OCI-LY1 (cell line): ENCODE measurements at regions not wholly inside any gene's neighbourhood (a gene's known extent, or its start where the extent isn't known, plus 50 kb on each side); places are given as distances from the start of the nearest gene placed in this dataset.

Experiments used
- H2AFZ ChIP-seq: fragments of 200-600 bp; sonication (generic), shearing (Covaris generic); 2 replicates; pipeline ENCODE4 v1.6.0; 2014; ENCODE audit warnings: antibody characterized with exemption, mild to moderate bottlenecking, low read length
- H3F3A ChIP-seq: fragments of 200-600 bp; sonication (generic), shearing (Covaris generic); 2 replicates; pipeline ENCODE4 v1.6.0; 2014; ENCODE audit warnings: mild to moderate bottlenecking, antibody characterized with exemption, low read length, moderate library complexity; ENCODE audit not compliant: insufficient read depth
- H3K27ac ChIP-seq: fragments of 200-600 bp; sonication (generic); 2 replicates; pipeline ENCODE4 v1.5.1; 2014; ENCODE audit warnings: low read length, mixed run types, mild to moderate bottlenecking, low read depth; ENCODE audit not compliant: poor library complexity, severe bottlenecking
- H3K27me3 ChIP-seq: fragments of 200-600 bp; sonication (generic); 2 replicates; pipeline ENCODE4 v1.6.0; 2014; ENCODE audit warnings: antibody characterized with exemption, mild to moderate bottlenecking, low read length, moderate library complexity; ENCODE audit not compliant: insufficient read depth
- H3K36me3 ChIP-seq: fragments of 200-600 bp; sonication (generic); 2 replicates; pipeline ENCODE4 v1.6.1; 2014; ENCODE audit warnings: mild to moderate bottlenecking, antibody characterized with exemption, low read length, moderate library complexity, mixed read lengths; ENCODE audit not compliant: insufficient read depth
- H3K4me1 ChIP-seq: fragments of 200-600 bp; sonication (generic); 2 replicates; pipeline ENCODE4 v1.5.1; 2014; ENCODE audit warnings: mild to moderate bottlenecking, low read length, moderate library complexity; ENCODE audit not compliant: insufficient read depth, severe bottlenecking
- H3K4me2 ChIP-seq: fragments of 200-600 bp; sonication (generic), shearing (Covaris generic); 2 replicates; pipeline ENCODE4 v1.6.1; 2014; ENCODE audit warnings: low read length
- H3K4me3 ChIP-seq: fragments of 200-600 bp; sonication (generic); 2 replicates; pipeline ENCODE4 v1.5.1; 2014; ENCODE audit warnings: low read length, low read depth, mild to moderate bottlenecking, mixed read lengths; ENCODE audit not compliant: poor library complexity, severe bottlenecking
- H3K79me2 ChIP-seq: fragments of 200-600 bp; shearing (Covaris generic); 2 replicates; pipeline ENCODE4 v1.6.1; 2016; ENCODE audit warnings: mixed run types, low read length, mixed read lengths; ENCODE audit not compliant: insufficient read depth
- H3K9ac ChIP-seq: fragments of 200-600 bp; sonication (generic), shearing (Covaris generic); 2 replicates; pipeline ENCODE4 v1.6.1; 2014; ENCODE audit warnings: mild to moderate bottlenecking, low read length, mixed read lengths
- H3K9me2 ChIP-seq: fragments of 200-600 bp; sonication (generic), shearing (Covaris generic); 2 replicates; pipeline ENCODE4 v1.6.1; 2014; ENCODE audit warnings: low read depth, mild to moderate bottlenecking, low read length, mixed read lengths
- H3K9me3 ChIP-seq: fragments of 200-600 bp; shearing (Covaris generic); 2 replicates; pipeline ENCODE4 v1.6.1; 2014; ENCODE audit warnings: low read length, mixed read lengths
- H4K20me1 ChIP-seq: fragments of 200-600 bp; sonication (generic), shearing (Covaris generic); 2 replicates; pipeline ENCODE4 v1.6.0; 2016; ENCODE audit warnings: mild to moderate bottlenecking, low read length; ENCODE audit not compliant: insufficient read depth
- EZH2 ChIP-seq: fragments of 200-600 bp; sonication (generic), shearing (Covaris generic); IDR thresholded peaks from 2 replicates; pipeline ENCODE4 v1.8.0; 2017; ENCODE audit warnings: borderline replicate concordance, mixed run types, mild to moderate bottlenecking, antibody characterized with exemption, low read length, moderate library complexity, mixed read lengths
- TF ChIP-seq, protein P1 (sequence below): fragments of 200-600 bp; sonication (generic), shearing (Covaris generic); IDR thresholded peaks from 2 replicates; pipeline ENCODE4 v1.5.1; 2017; ENCODE audit warnings: mild to moderate bottlenecking, antibody characterized with exemption, low read length, moderate library complexity, mixed read lengths

- no peaks in the 10 kb centered on the region for H3K4me1 ChIP-seq
- H3K9ac ChIP-seq = no peak overlapping the region
These were observed 121.2 kb upstream of the IRX2 start for GRCh38 chr5:2872676-2873075.

GRCh38 chr5:2871282-2871681, 119.8 kb upstream of the IRX2 start:
- no peaks in the 10 kb centered on the region for H3K36me3 ChIP-seq
- no peaks in the 10 kb centered on the region for H3K9me3 ChIP-seq
- H4K20me1 ChIP-seq = no peaks in the 10 kb centered on the region
- no peak overlapping the region for H2AFZ ChIP-seq
- TF ChIP-seq, protein P1, sequence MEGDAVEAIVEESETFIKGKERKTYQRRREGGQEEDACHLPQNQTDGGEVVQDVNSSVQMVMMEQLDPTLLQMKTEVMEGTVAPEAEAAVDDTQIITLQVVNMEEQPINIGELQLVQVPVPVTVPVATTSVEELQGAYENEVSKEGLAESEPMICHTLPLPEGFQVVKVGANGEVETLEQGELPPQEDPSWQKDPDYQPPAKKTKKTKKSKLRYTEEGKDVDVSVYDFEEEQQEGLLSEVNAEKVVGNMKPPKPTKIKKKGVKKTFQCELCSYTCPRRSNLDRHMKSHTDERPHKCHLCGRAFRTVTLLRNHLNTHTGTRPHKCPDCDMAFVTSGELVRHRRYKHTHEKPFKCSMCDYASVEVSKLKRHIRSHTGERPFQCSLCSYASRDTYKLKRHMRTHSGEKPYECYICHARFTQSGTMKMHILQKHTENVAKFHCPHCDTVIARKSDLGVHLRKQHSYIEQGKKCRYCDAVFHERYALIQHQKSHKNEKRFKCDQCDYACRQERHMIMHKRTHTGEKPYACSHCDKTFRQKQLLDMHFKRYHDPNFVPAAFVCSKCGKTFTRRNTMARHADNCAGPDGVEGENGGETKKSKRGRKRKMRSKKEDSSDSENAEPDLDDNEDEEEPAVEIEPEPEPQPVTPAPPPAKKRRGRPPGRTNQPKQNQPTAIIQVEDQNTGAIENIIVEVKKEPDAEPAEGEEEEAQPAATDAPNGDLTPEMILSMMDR = no peak
- TF ChIP-seq EZH2 = no peak
- no peaks in the 10 kb centered on the region for H3K4me1 ChIP-seq
- no peaks in the 10 kb centered on the region for H3K79me2 ChIP-seq
- no peaks in the 10 kb centered on the region; the same call in 1 of the 2 replicates for H3K27me3 ChIP-seq
- H3K9me2 ChIP-seq = no peaks in the 10 kb centered on the region
- H3K9ac ChIP-seq = no peak overlapping the region
- H3K4me2 ChIP-seq = no peak overlapping the region
- H3K27ac ChIP-seq = no peak overlapping the region
- no peaks in the 10 kb centered on the region for H3F3A ChIP-seq
- H3K4me3 ChIP-seq = no peak overlapping the region

More at GRCh38 chr5:2872676-2873075, 121.2 kb upstream of the IRX2 start:
- TF ChIP-seq, protein P1 = no peak
- no peak for TF ChIP-seq EZH2
- Histone ChIP-seq H3K4me3 (no peak overlapping the region), H3K4me2 (no peak overlapping the region), H3K79me2 (no peaks in the 10 kb centered on the region), H2AFZ (no peak overlapping the region), H3K9me2 (no peaks in the 10 kb centered on the region), H4K20me1 (no peaks in the 10 kb centered on the region), H3K27me3 (no peaks in the 10 kb centered on the region; the same call in 1 of the 2 replicates), H3F3A (no peaks in the 10 kb centered on the region), H3K36me3 (no peaks in the 10 kb centered on the region), H3K9me3 (no peaks in the 10 kb centered on the region), H3K27ac (no peak overlapping the region)

DNA sequence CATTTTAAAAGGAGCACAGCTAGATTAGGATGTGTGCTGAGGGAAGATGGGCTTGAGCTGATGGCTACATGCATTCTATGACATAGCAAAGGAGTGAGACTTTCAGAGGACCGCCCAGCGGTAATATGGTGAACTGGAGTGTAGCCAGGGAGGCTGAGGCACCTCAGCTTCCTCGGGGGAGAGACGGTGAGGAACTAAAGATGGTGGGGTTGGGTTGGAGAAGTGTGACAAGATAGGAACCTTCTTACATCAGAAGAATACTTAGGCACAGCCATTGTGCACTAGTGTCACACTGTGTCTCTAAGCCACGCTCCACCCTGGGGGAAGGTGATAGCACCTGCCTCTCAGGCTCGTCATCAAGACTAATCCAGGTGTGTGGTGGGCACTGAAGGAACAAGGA, 118.0 kb upstream of the IRX2 start:
- no peak for TF ChIP-seq EZH2
- TF ChIP-seq, protein P1 = no peak
- H4K20me1 ChIP-seq = no peaks in the 10 kb centered on the region
- no peak overlapping the region for H3K9ac ChIP-seq
- no peaks in the 10 kb centered on the region for H3K36me3 ChIP-seq
- no peaks in the 10 kb centered on the region for H3K9me3 ChIP-seq
- no peaks in the 10 kb centered on the region for H3K4me1 ChIP-seq
- no peak overlapping the region for H3K27ac ChIP-seq
- no peak overlapping the region for H2AFZ ChIP-seq
- no peak overlapping the region for H3K4me3 ChIP-seq
- no peaks in the 10 kb centered on the region for H3K9me2 ChIP-seq
- no peaks in the 10 kb centered on the region for H3K79me2 ChIP-seq
- no peak overlapping the region for H3K4me2 ChIP-seq
- no peaks in the 10 kb centered on the region; the same call in 1 of the 2 replicates for H3K27me3 ChIP-seq
- H3F3A ChIP-seq = no peaks in the 10 kb centered on the region
